HK-2 (cell line): ENCODE measurements at regions not wholly inside any gene's neighbourhood (a gene's known extent, or its start where the extent isn't known, plus 50 kb on each side); places are given as distances from the start of the nearest gene placed in this dataset.
A peak's percentile ranks its signal among the peaks of the same experiment; 100 is the strongest.
"Not testable (repeated sequence)": the region's sequence is repeated elsewhere in the genome, so short reads cannot be mapped to it uniquely, and the experiment has no call there.

ENCODE experiments used
- DNase-seq: peaks from one replicate; pipeline ENCODE4 v3.0.0-alpha.2; 2018; ENCODE audit not compliant: unreplicated experiment

DNA sequence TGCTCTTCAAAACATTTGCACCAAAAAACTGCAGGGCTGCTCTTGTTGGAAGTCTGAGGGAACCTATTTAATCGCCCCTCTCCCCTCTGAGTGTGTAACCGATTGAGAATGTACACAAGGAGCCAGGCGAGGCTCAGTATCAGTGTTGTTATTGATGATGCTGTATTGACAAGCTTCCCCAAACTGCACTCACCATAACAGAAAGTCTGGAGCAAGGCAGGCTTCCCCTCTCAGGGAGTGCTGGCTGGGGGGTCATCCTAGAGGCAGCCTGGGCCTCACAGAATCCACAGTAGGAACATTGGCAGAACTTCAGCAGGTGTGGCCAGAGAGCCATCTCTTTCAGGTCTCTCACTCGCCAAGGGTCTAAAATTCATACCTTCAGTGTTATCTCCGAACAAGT, 58.1 kb upstream of the TUNAR start:
- no peak for DNase-seq

DNA sequence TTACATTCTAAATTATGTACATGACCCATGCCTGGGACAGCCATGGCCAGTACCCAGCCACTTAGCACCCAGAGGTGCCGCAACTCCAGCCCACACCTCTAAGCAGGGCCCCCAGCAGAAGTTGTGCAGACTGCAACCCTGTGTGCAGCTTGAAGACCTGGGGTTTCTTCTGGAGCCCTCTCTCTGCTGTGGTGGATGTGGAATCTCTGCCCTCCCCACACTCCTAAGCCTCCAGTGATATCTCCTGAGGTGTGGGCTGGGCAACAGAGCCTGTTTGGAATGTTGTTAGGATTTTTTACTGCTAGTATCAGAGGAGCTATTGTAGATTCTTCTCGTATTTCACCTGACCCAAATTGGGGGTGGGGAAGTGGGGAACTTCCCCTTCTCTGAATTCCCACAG, 59.4 kb upstream of the TUNAR start:
- no peak for DNase-seq

DNA sequence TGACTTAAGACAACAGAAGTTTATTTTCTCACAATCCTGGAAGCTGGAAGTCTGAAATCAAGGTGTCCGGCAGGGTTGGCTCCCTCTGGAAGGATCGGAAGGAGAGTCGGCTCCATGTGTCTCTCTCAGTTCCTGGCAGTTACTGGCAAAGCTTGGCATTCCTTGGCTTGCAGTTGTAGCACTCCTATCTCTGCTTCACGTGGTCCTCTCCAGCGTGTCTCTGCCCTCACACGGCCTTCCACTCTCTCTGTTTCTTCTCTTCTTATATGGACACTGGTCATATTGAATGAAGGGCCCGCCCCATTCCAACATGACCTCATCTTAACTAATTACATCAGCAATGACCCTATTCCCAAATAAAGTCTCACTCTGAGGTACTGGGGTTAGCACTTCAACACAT, 60.1 kb upstream of the TUNAR start:
- no peak for DNase-seq

DNA sequence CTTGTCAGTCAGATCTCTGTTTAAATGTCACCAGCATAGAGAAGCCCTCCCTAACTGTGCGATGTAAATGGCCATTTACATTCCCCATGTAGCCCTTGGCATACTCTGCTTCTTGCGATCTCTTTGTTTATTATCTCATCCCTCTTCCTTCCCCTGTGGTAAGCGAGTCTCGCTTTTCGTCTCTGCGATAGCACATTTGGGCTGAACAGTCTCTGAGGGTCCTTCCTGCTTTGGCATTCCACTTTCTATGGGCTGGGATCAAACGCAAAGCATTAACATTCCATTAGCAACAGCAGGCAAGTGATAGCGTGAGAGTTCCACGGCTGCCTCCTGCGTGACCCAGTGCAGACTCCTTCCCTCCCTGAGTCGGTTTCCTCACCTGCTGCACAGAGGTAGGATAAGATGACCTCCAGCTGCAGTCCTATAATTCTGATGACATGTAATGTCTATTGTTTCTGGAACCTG, 61.4 kb upstream of the TUNAR start:
- DNase-seq: no peak

DNA sequence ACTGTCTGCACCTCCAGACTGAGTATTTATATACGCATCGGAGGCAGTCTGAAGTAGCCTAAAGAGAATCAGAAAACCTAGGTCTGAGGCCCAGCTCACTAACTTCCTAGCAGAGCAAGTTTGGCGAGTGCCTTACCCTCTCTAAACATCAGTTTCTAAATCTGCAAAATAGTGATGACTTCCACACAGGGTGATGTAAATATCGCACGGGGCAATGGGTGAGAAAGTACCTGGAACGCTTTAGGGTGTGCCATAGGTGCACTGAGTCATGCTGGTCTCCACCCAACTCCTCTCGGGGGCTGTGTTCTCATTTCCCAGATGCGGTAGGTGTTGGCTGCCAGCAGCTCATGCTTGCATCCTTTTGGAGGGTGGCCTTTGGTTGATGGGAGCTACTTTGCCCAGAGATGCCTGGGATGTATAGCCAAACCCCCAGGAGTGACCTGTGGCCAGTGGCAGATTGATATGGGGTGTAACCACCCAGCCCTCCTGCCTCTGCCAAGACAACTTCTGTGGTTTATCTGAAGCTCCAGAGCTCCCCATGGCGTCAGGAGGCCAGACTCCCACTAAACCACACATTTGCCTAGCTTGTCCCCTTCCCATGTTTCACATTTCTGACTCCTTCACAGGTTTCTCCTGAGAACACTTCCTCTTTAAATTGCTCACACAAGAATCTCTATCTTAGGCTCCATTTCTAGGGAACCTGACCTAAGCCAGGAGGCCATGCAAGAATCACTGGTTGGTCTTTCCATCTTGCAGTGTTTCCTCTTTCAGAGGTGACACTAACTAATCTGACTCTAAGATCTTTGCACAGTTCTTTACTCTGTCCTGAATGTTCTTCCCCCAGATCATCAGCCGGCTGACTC, 62.0 kb upstream of the TUNAR start:
- DNase-seq: no peak

DNA sequence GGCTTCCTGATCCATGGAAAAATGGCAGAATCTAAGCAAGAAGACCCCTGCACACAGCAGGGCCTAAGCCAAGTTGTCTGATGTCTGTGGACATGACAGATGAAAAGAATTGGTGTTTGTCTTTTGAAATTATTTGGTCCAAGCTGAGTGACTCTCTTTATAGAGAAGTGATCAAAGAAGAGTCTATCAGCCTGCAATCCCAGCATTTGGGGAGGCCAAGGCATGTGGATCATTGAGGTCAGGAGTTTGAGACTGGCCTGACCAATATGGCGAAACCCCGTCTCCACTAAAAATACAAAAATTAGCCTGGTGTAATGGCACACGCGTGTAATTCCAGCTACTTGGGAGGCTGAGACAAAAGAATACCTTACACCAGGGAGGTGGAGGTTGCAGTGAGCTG, 64.8 kb upstream of the TUNAR start:
- DNase-seq: no peak

DNA sequence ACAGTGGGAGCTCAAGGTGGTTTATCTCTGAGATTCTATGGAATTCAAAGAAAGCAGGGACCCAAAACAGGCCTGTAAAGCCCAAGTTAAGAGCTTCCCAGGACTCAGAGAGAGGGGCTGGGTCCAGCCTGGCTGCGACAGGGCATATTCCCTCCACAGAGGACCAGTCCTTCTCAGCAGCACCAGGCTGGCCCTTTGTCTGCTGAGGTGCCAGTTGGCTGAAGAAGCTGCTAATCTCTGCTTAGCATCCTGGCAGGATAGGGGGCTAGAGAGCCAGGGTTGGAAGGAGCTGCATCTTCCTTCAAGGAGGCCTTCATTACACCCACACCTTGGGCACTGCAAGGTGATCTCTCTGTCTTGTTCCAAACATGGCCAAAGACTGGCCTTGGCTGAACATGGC, 68.3 kb upstream of the TUNAR start:
- no peak for DNase-seq

DNA sequence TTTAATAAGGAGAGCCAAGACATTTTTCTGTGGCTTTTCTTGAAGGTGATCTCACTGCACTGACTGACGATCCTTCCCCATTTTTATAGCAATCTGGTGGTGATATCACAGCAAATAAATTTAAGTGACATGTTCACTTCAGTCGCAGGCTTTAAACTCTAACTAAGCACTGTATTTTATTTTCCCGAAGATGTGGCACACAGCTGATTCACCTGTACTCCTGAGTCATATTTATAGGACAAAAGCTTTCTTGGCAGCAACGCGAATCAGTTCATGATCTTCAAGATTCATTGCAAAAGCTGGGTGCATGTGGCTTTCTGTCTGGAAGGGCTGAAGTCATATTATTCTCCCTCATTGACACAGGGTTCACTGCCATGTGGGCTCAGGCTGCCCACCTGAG, 79.8 kb upstream of the TUNAR start:
- DNase-seq: no peak

DNA sequence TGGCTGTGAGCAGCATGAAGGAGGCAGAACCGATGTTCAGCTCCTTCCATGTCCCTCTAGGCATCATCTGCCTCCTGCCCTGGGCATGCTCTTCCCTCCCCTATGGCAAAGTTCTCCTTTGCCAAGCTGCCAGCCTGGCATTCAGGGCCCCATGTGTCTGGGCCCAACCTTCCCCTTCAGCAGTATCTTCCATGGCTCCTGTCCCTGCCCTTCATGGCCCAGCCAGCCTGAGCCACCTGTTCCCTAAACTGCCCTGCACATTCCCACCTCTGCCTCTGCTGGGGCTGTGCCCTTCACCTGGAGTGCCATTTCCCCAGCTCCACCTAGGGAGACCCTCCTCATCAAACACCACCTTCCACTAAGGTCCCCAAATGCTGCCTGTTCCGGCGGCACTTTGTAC, 74.0 kb upstream of the TCL1A start:
- DNase-seq: no peak

DNA sequence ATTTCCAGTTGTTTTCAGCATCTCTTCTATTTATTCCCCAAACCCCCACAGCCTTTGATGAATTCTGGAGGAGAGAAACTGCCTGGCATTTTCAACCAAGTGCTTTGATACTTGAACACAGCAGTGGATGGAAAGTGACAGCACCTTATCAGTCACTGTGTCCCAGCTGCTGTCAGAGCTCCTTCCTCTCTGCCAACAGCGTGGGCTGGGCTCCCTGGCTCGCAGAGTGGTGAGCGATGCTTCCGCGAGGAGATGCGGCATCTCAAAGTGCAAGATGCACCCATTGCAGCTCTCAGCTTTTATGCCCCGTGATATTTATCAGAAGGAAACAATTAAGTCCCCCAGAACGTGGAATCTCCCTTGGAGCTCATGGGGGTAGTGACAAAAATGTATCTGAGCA, 72.6 kb upstream of the TCL1A start:
- no peak for DNase-seq

DNA sequence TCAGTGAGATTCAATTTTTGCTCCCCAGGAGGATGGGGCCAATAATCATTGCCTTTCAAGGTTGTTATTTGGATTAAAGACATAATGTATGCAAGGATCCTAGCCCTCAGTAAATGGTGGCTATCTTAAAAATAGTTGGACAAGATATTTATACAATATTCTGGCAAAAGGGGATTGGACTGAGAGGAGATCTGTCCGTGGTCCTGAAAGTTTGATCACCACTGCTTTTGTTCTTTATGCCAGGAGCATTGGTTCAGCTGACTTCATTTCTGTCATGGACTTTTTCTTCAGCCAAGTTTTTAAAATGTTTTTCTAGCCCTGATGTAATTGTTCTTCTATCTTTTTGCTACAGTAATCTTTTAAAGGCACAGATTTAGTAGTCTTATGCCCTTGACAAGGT, 70.2 kb upstream of the TCL1A start:
- no peak for DNase-seq

DNA sequence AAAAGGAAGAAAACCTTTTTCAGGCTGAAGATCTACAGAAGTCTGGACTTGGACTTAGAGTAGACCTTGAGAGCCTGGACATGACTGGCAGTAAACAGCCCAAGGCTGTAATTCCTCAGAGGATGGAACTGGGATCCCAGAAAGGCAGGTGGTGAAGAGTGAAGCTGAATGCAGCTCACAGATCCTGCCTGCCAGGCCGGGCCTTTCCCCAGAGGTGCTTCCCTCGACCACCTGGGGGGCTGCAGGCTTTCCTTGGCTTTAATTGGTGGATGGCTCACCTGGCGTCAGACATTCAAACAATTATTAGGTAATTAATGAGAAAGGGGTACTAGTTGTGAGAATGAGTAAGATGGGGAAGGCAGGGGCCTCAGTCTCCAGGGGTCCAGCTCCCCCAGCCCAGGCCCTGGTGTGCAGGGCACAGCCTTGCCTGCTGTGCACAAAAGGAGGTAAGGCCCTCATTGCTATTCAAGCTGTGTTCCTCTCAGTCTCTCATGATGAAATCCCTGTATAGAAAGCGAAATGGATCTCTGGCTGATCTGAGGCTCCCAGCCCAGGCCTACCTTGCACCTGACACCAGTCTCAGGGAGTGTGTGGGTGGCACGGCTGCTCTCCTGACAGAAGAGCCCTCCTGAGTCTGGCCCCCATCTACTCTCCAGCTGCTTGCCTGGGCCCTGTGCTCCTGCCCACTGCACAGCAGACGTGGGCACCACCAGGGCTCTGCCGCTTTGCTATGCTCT, 63.0 kb upstream of the TCL1A start:
- DNase-seq: no peak

DNA sequence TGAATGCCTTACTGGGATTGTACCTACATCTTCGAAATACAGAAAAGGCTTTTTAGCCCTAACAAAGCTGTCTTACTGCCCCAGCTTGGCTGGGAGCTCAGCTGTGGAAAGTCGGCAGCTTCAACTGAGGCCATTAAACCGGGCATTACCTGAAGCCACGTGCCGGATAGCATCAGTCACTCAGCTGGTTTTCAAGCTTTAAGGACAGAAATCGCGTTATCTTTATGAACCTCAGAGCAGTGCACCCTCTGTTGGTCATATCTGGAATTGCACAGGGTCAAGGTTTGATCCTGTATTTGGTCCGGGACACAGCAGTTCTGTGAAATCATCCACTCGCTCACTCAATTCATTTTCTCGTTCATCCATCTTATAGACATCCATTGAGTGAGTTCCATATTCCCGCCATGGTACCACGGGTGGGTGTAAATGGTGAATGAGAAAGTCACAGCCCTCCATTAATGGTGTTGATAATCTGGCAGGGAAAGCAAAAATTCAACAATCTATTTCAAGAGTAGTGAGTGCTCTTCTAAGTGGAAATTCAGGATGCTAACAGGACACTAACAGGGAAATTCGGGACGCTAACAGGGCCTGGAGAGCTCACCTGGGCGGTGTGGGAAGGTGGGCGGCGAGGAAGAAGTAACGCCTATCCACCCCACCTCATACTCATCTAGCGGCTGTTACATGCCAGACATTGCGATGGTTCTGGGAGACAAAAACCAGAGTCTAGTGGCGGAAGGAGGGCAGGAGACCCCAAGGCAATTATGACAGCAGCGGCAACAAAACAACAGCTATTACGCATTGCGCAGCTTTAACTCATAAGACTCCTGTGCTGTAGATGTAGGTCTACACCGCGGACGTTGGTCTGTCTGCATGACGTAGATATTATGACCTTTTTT, 60.6 kb upstream of the TCL1A start:
- peak; percentile 38 for DNase-seq

DNA sequence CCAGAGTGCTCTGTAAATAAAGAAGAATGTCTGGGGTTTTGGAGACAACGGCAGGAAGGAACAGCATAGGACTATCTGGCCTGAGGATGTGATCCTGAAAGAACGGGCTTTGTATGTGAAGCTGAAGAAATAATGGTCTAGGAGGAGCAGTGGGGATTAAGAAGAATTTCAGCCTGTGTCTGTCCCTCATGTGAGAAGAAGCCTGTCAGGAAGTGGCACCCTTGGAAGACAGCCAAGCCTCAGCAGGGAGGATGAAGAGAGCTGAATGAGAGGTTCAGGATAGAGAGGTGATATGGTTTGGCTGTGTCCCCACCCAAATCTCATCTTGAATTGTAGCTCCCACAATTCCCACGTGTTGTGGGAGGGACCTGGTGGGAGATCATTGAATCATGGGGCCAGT, 56.9 kb upstream of the TCL1A start:
- DNase-seq: no peak

DNA sequence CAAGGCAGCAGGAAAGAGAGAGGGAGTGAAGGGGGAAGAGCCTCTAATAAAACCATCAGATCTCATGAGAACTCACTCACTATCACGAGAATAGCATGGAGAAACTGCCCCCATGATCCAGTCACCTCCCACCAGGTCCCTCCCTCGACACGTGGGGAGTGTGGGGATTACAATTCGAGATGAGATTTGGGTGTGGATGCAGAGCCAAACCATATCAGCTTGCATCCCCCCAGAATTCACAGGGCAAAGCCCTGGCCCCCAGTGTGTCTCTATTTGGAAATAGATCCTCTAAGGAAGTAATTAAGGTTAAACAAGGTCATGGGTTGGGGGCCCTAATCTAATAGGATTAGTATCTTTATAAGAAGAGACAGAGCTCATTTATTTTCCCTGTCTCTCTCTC, 56.1 kb upstream of the TCL1A start:
- no peak for DNase-seq

DNA sequence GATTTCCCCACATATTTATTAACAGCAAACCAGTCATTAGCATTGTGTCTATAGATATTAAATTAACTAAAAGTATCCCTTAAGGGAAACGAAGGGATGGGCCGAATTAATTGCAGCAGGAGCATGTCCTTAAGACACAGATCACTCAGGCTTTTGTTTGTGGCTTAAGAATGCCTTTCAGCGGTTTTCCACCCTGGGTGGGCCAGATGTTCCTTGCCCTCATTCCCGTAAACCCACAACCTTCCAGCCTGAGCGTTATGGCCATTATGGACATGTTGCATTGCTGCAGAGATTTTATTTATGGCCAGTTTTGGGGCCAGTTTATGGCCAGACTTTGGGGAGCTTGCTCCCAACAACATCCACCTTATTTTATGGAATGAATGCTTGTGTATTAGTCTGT, 55.5 kb upstream of the TCL1A start:
- DNase-seq: not testable (repeated sequence)

DNA sequence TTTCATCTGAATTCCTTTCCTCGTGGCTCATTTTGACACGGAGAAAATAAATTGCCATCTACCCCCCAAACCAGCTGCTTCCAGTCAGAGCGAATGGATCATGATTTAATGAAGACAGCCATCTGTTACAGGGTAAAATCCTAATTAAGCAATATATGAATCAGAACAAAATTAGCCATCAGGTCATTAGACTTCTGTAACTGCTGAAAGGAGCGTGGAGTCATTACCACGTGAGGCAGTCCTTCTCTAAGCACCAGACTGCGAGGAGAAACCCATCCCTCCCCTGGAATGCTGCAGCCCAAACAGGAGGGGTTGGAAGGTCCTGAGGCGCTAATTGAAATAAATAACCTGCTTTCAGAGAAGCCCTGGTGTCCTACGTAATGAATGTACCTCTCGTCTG, 51.1 kb upstream of the TCL1A start:
- DNase-seq: no peak

DNA sequence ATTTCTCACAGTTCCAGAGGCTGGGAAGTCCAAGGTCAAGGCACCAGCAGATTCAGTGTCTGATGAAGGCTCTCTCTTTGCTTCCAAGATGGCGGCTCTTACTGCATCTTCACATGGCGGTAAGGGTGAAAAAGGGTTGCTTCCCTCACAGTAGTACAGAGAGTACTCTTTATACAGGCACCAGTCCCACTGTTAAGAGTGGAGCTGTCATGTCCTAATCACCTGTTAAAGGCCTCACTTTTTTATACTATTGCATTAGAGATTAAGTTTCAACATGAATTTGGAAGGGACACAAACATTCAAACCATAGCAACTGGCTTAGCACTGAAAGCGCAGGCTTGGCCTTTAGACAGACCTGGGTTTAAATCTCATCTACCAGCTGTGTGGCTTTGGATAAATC, 50.0 kb upstream of the TCL1A start:
- no peak for DNase-seq
